HFF-Myc (cell line): ENCODE measurements at regions not wholly inside any gene's neighbourhood (a gene's known extent, or its start where the extent isn't known, plus 50 kb on each side); places are given as distances from the start of the nearest gene placed in this dataset.

Experiments
- DNase-seq: peaks from one replicate; pipeline ENCODE4 v3.0.0-alpha.2; 2011; ENCODE audit warnings: low read depth; ENCODE audit errors: extremely low read depth
- H3K4me3 ChIP-seq: replicated peaks from 2 replicates; pipeline ENCODE4 v1.5.1; 2011; ENCODE audit warnings: low read depth, mild to moderate bottlenecking, control low read depth, low read length
- CTCF ChIP-seq: IDR thresholded peaks from 2 replicates; pipeline ENCODE4 v1.5.1; 2012; ENCODE audit warnings: mild to moderate bottlenecking, low read depth, low read length, control low read depth; ENCODE audit errors: missing control alignments

GRCh38 chr14:86363047-86363446, 833.1 kb downstream of the FLRT2 start:
- no peak for TF ChIP-seq CTCF
- no peak overlapping the region for H3K4me3 ChIP-seq
- no peak for DNase-seq

GRCh38 chr14:86357876-86358275, 827.9 kb downstream of the FLRT2 start:
- no peak overlapping the region for H3K4me3 ChIP-seq
- no peak for DNase-seq
- TF ChIP-seq CTCF: no peak

- no peak for DNase-seq
- no peak for TF ChIP-seq CTCF
- no peak overlapping the region for H3K4me3 ChIP-seq
These were observed 827.2 kb downstream of the FLRT2 start for GRCh38 chr14:86357119-86357518.

- H3K4me3 ChIP-seq: no peak overlapping the region
- no peak for TF ChIP-seq CTCF
- no peak for DNase-seq
These were observed 817.0 kb downstream of the FLRT2 start for GRCh38 chr14:86346818-86347384.

GRCh38 chr14:86334355-86334754, 804.4 kb downstream of the FLRT2 start:
- no peak overlapping the region for H3K4me3 ChIP-seq
- DNase-seq: no peak
- no peak for TF ChIP-seq CTCF

GRCh38 chr14:86333493-86333892, 803.5 kb downstream of the FLRT2 start:
- DNase-seq: no peak
- no peak for TF ChIP-seq CTCF
- no peak overlapping the region for H3K4me3 ChIP-seq

- no peak for TF ChIP-seq CTCF
- no peak for DNase-seq
- no peak overlapping the region for H3K4me3 ChIP-seq
These were observed 801.4 kb downstream of the FLRT2 start for GRCh38 chr14:86331341-86331740.
